GM12892 (cell line): ENCODE measurements at regions not wholly inside any gene's neighbourhood (a gene's known extent, or its start where the extent isn't known, plus 50 kb on each side); places are given as distances from the start of the nearest gene placed in this dataset.

Source experiments
- POLR2A ChIP-seq: IDR thresholded peaks from 2 replicates; pipeline ENCODE4 v1.6.1; 2011; ENCODE audit warnings: low read depth, low read length, control low read depth
- POLR2AphosphoS5 ChIP-seq: IDR thresholded peaks from 2 replicates; pipeline ENCODE4 v1.6.1; 2011; ENCODE audit warnings: low read depth, low read length, control low read depth

DNA sequence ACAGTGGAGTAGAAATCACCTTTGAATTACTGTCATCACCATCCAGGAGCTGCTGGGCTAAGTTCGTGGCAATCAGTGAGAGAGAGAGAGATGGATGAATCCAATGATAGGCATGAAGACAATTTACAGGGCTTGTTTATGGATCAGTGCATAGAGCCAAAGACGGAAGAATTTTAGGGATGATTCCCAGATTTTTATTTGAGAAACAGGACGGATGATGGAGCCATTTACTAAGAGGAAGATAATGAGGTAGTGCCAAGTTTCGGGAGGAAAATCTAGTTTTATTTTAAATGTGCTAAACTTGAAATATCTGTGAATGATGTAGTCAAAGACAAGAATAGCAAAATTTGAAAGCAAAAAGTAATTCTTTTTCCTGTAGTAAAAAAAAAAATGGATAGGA is 394.2 kb upstream of the PAPPA start:
- TF ChIP-seq POLR2A (no peak), POLR2AphosphoS5 (no peak)
